ENCODE measurements at regions not wholly inside any gene's neighbourhood (a gene's known extent, or its start where the extent isn't known, plus 50 kb on each side); places are given as distances from the start of the nearest gene placed in this dataset.

DNA sequence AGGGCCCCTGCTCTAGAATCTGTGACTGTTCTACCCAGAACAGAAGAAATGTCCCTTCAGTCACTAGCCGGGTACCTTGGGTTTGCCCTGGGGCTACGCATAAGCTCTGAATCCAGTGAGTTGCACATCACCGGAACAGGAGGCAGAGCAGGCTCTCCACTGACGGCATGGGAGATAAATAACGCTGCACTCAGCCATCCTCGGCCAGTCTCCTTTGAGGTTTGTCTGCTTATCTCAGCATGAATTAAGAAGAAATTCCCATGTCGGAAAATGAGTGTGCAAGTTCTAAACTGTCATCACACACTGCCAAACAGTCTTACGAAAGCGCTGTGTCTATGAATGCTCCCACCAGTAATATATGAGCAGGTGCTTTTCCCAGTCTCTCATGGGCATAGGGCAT is 90.8 kb downstream of the FAM50B start (continued):
- TF ChIP-seq MITF (IDR thresholded peaks at IDR 0.05) = no peak
- TF ChIP-seq, protein P1, sequence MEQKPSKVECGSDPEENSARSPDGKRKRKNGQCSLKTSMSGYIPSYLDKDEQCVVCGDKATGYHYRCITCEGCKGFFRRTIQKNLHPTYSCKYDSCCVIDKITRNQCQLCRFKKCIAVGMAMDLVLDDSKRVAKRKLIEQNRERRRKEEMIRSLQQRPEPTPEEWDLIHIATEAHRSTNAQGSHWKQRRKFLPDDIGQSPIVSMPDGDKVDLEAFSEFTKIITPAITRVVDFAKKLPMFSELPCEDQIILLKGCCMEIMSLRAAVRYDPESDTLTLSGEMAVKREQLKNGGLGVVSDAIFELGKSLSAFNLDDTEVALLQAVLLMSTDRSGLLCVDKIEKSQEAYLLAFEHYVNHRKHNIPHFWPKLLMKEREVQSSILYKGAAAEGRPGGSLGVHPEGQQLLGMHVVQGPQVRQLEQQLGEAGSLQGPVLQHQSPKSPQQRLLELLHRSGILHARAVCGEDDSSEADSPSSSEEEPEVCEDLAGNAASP (IDR thresholded peaks at IDR 0.05) = no peak
- TF ChIP-seq ZSCAN32 (CRISPR knock-in tag; IDR thresholded peaks at IDR 0.05) = no peak
- TF ChIP-seq EGR1 (conservative IDR thresholded peaks at IDR 0.05) = no peak
- no peak for TF ChIP-seq CBX5 (IDR thresholded peaks at IDR 0.05; ENCODE audit: borderline replicate concordance, low read depth)
- TF ChIP-seq SMARCA5 (IDR thresholded peaks at IDR 0.05) = no peak
- TF ChIP-seq ZNF707 (CRISPR knock-in tag; conservative IDR thresholded peaks at IDR 0.05) = no peak
- TF ChIP-seq BRD4 (IDR thresholded peaks at IDR 0.05) = no peak
- TF ChIP-seq ZNF134 (CRISPR knock-in tag; conservative IDR thresholded peaks at IDR 0.05) = no peak
- TF ChIP-seq CEBPB (tag; IDR thresholded peaks at IDR 0.05) = peak; percentile 70; the same call in 1 of the 2 replicates
- no peak for TF ChIP-seq ZNF449 (CRISPR knock-in tag; IDR thresholded peaks at IDR 0.05)
- TF ChIP-seq EWSR1 (IDR thresholded peaks at IDR 0.05; ENCODE audit: borderline replicate concordance, low read depth, partially characterized antibody) = no peak
- TF ChIP-seq MTF1 (CRISPR knock-in tag; IDR thresholded peaks at IDR 0.05; ENCODE audit: borderline replicate concordance) = no peak
- TF ChIP-seq PBX2 (CRISPR knock-in tag; IDR thresholded peaks at IDR 0.05; ENCODE audit: low read depth) = no peak
- peak; percentile 64 for TF ChIP-seq PBX2 (tag; conservative IDR thresholded peaks at IDR 0.05; ENCODE audit: low read depth)
- TF ChIP-seq CTCF (IDR thresholded peaks at IDR 0.05 in 2 of 3, conservative IDR thresholded peaks at IDR 0.05 in 1 of 3; ENCODE audit: insufficient read depth in 2 of 3, low read depth in 1 of 3, low read length in 3 of 3) = no peak
- no peak for TF ChIP-seq PTBP1 (IDR thresholded peaks at IDR 0.05; ENCODE audit: low read depth, low read length)
- TF ChIP-seq, protein P2, sequence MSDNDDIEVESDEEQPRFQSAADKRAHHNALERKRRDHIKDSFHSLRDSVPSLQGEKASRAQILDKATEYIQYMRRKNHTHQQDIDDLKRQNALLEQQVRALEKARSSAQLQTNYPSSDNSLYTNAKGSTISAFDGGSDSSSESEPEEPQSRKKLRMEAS (CRISPR knock-in tag; IDR thresholded peaks at IDR 0.05) = no peak; the same call in 1 of the 2 replicates
- no peak for TF ChIP-seq TARDBP (IDR thresholded peaks at IDR 0.05)
- TF ChIP-seq DDX20 (tag; IDR thresholded peaks at IDR 0.05; ENCODE audit: low read depth) = no peak
- TF ChIP-seq CREM (IDR thresholded peaks at IDR 0.05; ENCODE audit: low read depth) = peak; percentile 39
- no peak for TF ChIP-seq FUS (optimal IDR thresholded peaks at IDR 0.05; ENCODE audit: low read depth, low read length)
- no peak for TF ChIP-seq MCM7 (IDR thresholded peaks at IDR 0.05)
